MM.1S (cell line): ENCODE measurements at regions not wholly inside any gene's neighbourhood (a gene's known extent, or its start where the extent isn't known, plus 50 kb on each side); places are given as distances from the start of the nearest gene placed in this dataset.

Experiments
- DNase-seq: peaks from one replicate; pipeline ENCODE4 v3.0.0-alpha.2; 2015
- H2AFZ ChIP-seq: fragments of 300-600 bp; sonication (generic); 2 replicates; pipeline ENCODE4 v1.6.0; 2016; ENCODE audit warnings: antibody characterized with exemption, low read length
- H3F3A ChIP-seq: fragments of 300-600 bp; sonication (generic); 2 replicates; pipeline ENCODE4 v1.6.1; 2016; ENCODE audit warnings: mild to moderate bottlenecking, antibody characterized with exemption, low read length, moderate library complexity, mixed read lengths; ENCODE audit not compliant: insufficient read depth
- H3K27ac ChIP-seq: fragments of 300-600 bp; sonication (generic); 2 replicates; pipeline ENCODE4 v1.5.1; 2016; ENCODE audit warnings: mild to moderate bottlenecking, low read length
- H3K27me3 ChIP-seq: fragments of 300-600 bp; sonication (generic); replicated peaks from 2 replicates; pipeline ENCODE4 v1.6.0; 2016; ENCODE audit warnings: low read length; ENCODE audit not compliant: insufficient read depth
- H3K36me3 ChIP-seq: fragments of 300-600 bp; sonication (generic); replicated peaks from 2 replicates; pipeline ENCODE4 v1.6.1; 2016; ENCODE audit warnings: mild to moderate bottlenecking, low read length, mixed read lengths; ENCODE audit not compliant: insufficient read depth
- H3K4me1 ChIP-seq: fragments of 300-600 bp; sonication (generic); 2 replicates; pipeline ENCODE4 v1.6.1; 2016; ENCODE audit warnings: low read length, mixed read lengths
- H3K4me2 ChIP-seq: fragments of 300-600 bp; sonication (generic); 2 replicates; pipeline ENCODE4 v1.6.0; 2016; ENCODE audit warnings: low read depth, low read length
- H3K4me3 ChIP-seq: fragments of 300-600 bp; sonication (generic); 2 replicates; pipeline ENCODE4 v1.5.1; 2016; ENCODE audit warnings: low read length, mixed read lengths
- H3K79me2 ChIP-seq: fragments of 300-600 bp; sonication (generic); 2 replicates; pipeline ENCODE4 v1.6.1; 2016; ENCODE audit warnings: mixed run types, low read length, mixed read lengths
- H3K9ac ChIP-seq: fragments of 300-600 bp; sonication (generic); 2 replicates; pipeline ENCODE4 v1.6.1; 2016; ENCODE audit warnings: low read length, mixed read lengths
- H3K9me2 ChIP-seq: fragments of 300-600 bp; sonication (generic); replicated peaks from 2 replicates; pipeline ENCODE4 v1.6.1; 2016; ENCODE audit warnings: mild to moderate bottlenecking, low read length, mixed read lengths; ENCODE audit not compliant: insufficient read depth
- H3K9me3 ChIP-seq: fragments of 300-600 bp; sonication (generic); replicated peaks from 2 replicates; pipeline ENCODE4 v1.6.1; 2016; ENCODE audit warnings: mild to moderate bottlenecking, low read length, mixed read lengths; ENCODE audit not compliant: insufficient read depth
- H4K20me1 ChIP-seq: fragments of 300-600 bp; sonication (generic); 2 replicates; pipeline ENCODE4 v1.6.1; 2016; ENCODE audit warnings: mild to moderate bottlenecking, low read length, moderate library complexity, mixed read lengths; ENCODE audit not compliant: insufficient read depth
- CTCF ChIP-seq: fragments of 300-600 bp; sonication (generic); IDR thresholded peaks from 2 replicates; pipeline ENCODE4 v1.5.1; 2016; ENCODE audit warnings: antibody characterized with exemption, low read length, mixed read lengths
- EZH2 ChIP-seq: fragments of 300-600 bp; sonication (generic); optimal IDR thresholded peaks from 2 replicates; pipeline ENCODE3; 2017; ENCODE audit warnings: low read depth, mild to moderate bottlenecking, antibody characterized with exemption, low read length, mixed read lengths
- EZH2phosphoT487 ChIP-seq: fragments of 300-600 bp; sonication (generic); IDR thresholded peaks from 2 replicates; pipeline ENCODE4 v1.6.1; 2018; ENCODE audit warnings: antibody characterized with exemption, low read length

- no peaks in the 10 kb centered on the region for H3K9me3 ChIP-seq
- H3K27ac ChIP-seq = no peak overlapping the region
- H3K4me3 ChIP-seq = no peak overlapping the region
- no peak overlapping the region for H3K4me2 ChIP-seq
- no peak for TF ChIP-seq CTCF
- TF ChIP-seq EZH2phosphoT487 = no peak
- no peak for TF ChIP-seq EZH2
- H3K79me2 ChIP-seq = no peaks in the 10 kb centered on the region
- no peaks in the 10 kb centered on the region for H3K27me3 ChIP-seq
- no peaks in the 10 kb centered on the region for H3K4me1 ChIP-seq
- no peak for DNase-seq
- H2AFZ ChIP-seq = no peak overlapping the region
- H3K9ac ChIP-seq = no peak overlapping the region
- H3K36me3 ChIP-seq = no peaks in the 10 kb centered on the region
- no peaks in the 10 kb centered on the region for H4K20me1 ChIP-seq
- H3K9me2 ChIP-seq = no peaks in the 10 kb centered on the region
- H3F3A ChIP-seq = no peaks in the 10 kb centered on the region
These were observed 290.7 kb upstream of the AMIGO2 start for GRCh38 chr12:47370421-47370820.

DNA sequence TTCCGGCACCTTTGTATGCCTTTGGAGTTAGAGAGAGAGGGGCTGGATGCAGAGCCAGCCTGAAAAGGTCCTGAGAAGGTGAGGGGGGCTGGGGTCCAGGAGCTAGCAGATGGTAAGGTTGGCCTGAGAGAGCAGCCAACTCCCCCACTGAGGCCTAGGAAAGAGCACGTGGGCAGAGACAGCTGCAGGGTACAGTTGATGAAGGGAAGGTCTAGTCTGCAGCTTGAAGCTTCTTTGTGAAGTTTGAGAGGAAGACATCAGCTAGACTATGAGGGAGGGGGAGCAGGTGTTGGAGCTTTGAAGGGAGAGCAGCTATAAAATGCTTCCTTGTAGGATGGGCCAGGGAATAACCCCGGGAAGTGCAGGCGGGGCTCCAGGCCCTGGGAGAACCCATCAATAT lies 289.3 kb upstream of the AMIGO2 start:
- Histone ChIP-seq H3K36me3 (no peaks in the 10 kb centered on the region), H3K4me3 (no peak overlapping the region), H3K9ac (no peak overlapping the region), H3K79me2 (no peaks in the 10 kb centered on the region), H3K9me3 (no peaks in the 10 kb centered on the region), H3K4me2 (no peak overlapping the region), H3K27ac (no peak overlapping the region), H3K27me3 (no peaks in the 10 kb centered on the region), H2AFZ (no peak overlapping the region), H3F3A (no peaks in the 10 kb centered on the region), H3K9me2 (no peaks in the 10 kb centered on the region), H4K20me1 (no peaks in the 10 kb centered on the region), H3K4me1 (peaks cover 3% of the 10 kb centered on the region; the same call in 1 of the 2 replicates)
- no peak for DNase-seq
- TF ChIP-seq EZH2 = no peak
- TF ChIP-seq EZH2phosphoT487 = no peak

DNA sequence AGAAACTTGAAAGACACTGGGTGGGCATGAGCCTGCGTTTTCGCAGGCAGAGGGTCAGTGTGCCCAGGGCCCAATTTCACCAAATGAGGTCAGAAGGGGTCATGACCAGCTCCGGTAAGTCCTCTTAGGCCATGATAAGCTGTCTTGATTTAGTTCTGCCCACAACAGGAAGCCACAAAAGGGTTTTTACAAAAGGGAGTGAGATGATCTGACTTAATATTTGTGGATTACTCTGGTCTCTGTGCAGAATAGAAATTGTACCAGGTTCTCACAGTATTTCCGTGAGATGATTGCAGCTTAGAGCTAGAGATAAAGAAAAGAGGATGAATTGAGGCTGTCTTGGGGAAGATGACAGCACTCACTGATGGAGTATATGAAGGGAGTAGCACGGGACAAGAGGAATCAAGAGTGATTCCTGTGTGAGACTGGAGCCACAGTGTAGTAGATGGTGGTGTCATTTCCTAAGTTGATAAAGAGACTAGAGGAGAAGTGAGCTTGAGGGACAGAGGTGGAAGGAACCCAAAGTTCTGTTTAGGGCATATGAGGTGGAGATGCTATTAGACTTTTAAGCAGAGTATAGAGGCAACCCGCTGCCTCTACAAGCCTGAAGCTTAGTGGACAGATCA lies 288.3 kb upstream of the AMIGO2 start:
- TF ChIP-seq EZH2phosphoT487 (no peak), EZH2 (no peak), CTCF (no peak)
- Histone ChIP-seq H3K27me3 (no peaks in the 10 kb centered on the region), H3K27ac (no peak overlapping the region), H3K4me3 (no peak overlapping the region), H3F3A (no peaks in the 10 kb centered on the region), H3K9me2 (no peaks in the 10 kb centered on the region), H2AFZ (no peak overlapping the region), H3K4me2 (no peak overlapping the region), H3K36me3 (no peaks in the 10 kb centered on the region), H3K9me3 (no peaks in the 10 kb centered on the region), H3K9ac (no peak overlapping the region), H3K4me1 (peaks cover 4% of the 10 kb centered on the region; the same call in 1 of the 2 replicates), H4K20me1 (no peaks in the 10 kb centered on the region), H3K79me2 (no peaks in the 10 kb centered on the region)
- DNase-seq = peak; percentile 21

DNA sequence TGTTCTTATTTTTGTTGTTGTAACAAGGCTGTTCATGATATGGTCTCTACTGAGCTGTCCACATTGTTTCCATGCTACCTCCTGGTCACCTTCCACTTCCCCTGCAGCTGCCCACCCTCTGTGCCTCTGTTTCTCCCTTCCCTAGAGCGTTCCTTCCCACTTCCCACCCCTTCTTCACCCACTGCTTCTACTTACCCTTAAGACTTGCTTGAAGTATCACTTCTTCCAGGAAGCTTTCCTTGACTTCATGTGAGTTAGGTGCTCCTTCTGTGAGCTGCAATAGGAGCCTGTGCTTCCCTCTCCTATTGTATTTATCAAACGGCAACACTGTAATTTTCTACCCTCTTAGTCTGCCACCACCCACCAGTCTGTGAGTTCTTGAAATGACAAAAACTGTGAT lies 286.8 kb upstream of the AMIGO2 start:
- no peak for DNase-seq
- Histone ChIP-seq H4K20me1 (no peaks in the 10 kb centered on the region), H2AFZ (no peak overlapping the region), H3F3A (peaks cover 2% of the 10 kb centered on the region; the same call in 1 of the 2 replicates), H3K79me2 (no peaks in the 10 kb centered on the region), H3K9ac (no peak overlapping the region), H3K4me3 (no peak overlapping the region), H3K27me3 (no peaks in the 10 kb centered on the region), H3K4me2 (no peak overlapping the region), H3K27ac (no peak overlapping the region), H3K9me3 (no peaks in the 10 kb centered on the region), H3K9me2 (no peaks in the 10 kb centered on the region), H3K4me1 (peaks cover 13% of the 10 kb centered on the region), H3K36me3 (no peaks in the 10 kb centered on the region)
- TF ChIP-seq EZH2 (no peak), CTCF (no peak), EZH2phosphoT487 (no peak)
